Duodenal mucosa (tissue), 2 donors: ENCODE measurements at regions not wholly inside any gene's neighbourhood (a gene's known extent, or its start where the extent isn't known, plus 50 kb on each side); places are given as distances from the start of the nearest gene placed in this dataset.
A peak's percentile ranks its signal among the peaks of the same experiment; 100 is the strongest.

ENCODE experiments used
- H3K27ac ChIP-seq: one replicate; pipeline ENCODE4 v1.7.0; 2013; ENCODE audit warnings: low read depth, low read length
- H3K27me3 ChIP-seq, 2 donors: one replicate each; pipeline ENCODE4 v1.7.0; 2013; ENCODE audit warnings: low read length in 2 of 2, control low read depth in 1 of 2; ENCODE audit not compliant: insufficient read depth in 2 of 2, control insufficient read depth in 1 of 2
- H3K36me3 ChIP-seq, 2 donors: one replicate each; pipeline ENCODE4 v1.7.0; 2013; ENCODE audit warnings: low read length in 2 of 2, control low read depth in 1 of 2; ENCODE audit not compliant: insufficient read depth in 2 of 2, control insufficient read depth in 1 of 2
- H3K4me1 ChIP-seq, 2 donors: one replicate each; pipeline ENCODE4 v1.7.0; 2013; ENCODE audit warnings: low read length in 2 of 2, control low read depth in 1 of 2; ENCODE audit not compliant: insufficient read depth in 2 of 2, control insufficient read depth in 1 of 2
- H3K4me3 ChIP-seq, 2 donors: one replicate each; pipeline ENCODE4 v1.7.0; 2013; ENCODE audit warnings: low read length in 2 of 2, low read depth in 1 of 2
- H3K9ac ChIP-seq, 2 donors: one replicate each; pipeline ENCODE4 v1.7.0; 2013; ENCODE audit warnings: low read length in 2 of 2, low read depth in 1 of 2
- H3K9me3 ChIP-seq, 2 donors: one replicate each; pipeline ENCODE4 v1.7.0; 2013; ENCODE audit warnings: low read length in 2 of 2, control low read depth in 1 of 2; ENCODE audit not compliant: control insufficient read depth in 1 of 2

GRCh38 chr6:235763-236360 is 56.4 kb upstream of the DUSP22 start:
- no peaks in the 10 kb centered on the region for H3K9me3 ChIP-seq
- peak overlapping the region in 1 of 2 donors; percentile 9 for H3K9ac ChIP-seq
- no peaks in the 10 kb centered on the region for H3K36me3 ChIP-seq
- H3K27ac ChIP-seq = no peak overlapping the region
- no peaks in the 10 kb centered on the region for H3K4me1 ChIP-seq
- H3K4me3 ChIP-seq = peak overlapping the region; percentile 43 to 49
- no peaks in the 10 kb centered on the region for H3K27me3 ChIP-seq

- H3K9ac ChIP-seq = no peak overlapping the region
- no peak overlapping the region for H3K4me3 ChIP-seq
- no peaks in the 10 kb centered on the region for H3K36me3 ChIP-seq
- no peaks in the 10 kb centered on the region for H3K27me3 ChIP-seq
- no peak overlapping the region for H3K27ac ChIP-seq
- no peaks in the 10 kb centered on the region for H3K4me1 ChIP-seq
- H3K9me3 ChIP-seq = no peaks in the 10 kb centered on the region
These were observed 55.8 kb upstream of the DUSP22 start for GRCh38 chr6:236519-236918.

- Histone ChIP-seq H3K27ac (no peak overlapping the region), H3K9me3 (no peaks in the 10 kb centered on the region), H3K36me3 (no peaks in the 10 kb centered on the region), H3K4me1 (no peaks in the 10 kb centered on the region), H3K4me3 (no peak overlapping the region), H3K27me3 (no peaks in the 10 kb centered on the region), H3K9ac (no peak overlapping the region)
These were observed 52.1 kb upstream of the DUSP22 start for GRCh38 chr6:240151-240550.

GRCh38 chr6:241336-241865 is 50.9 kb upstream of the DUSP22 start:
- Histone ChIP-seq H3K4me3 (no peak overlapping the region), H3K36me3 (no peaks in the 10 kb centered on the region), H3K27me3 (no peaks in the 10 kb centered on the region), H3K4me1 (no peaks in the 10 kb centered on the region), H3K27ac (no peak overlapping the region), H3K9me3 (no peaks in the 10 kb centered on the region), H3K9ac (no peak overlapping the region)
